GM12878 (cell line): ENCODE measurements at regions not wholly inside any gene's neighbourhood (a gene's known extent, or its start where the extent isn't known, plus 50 kb on each side); places are given as distances from the start of the nearest gene placed in this dataset.
"Not testable (repeated sequence)": the region's sequence is repeated elsewhere in the genome, so short reads cannot be mapped to it uniquely, and the experiment has no call there.

Experiments used
- ATAC-seq: fragments of 200-7000 bp; cut with Tn5 transposase; 3 replicates; pipeline ENCODE4 v1.9.1; 2020; ENCODE audit warnings: mild to moderate bottlenecking, moderate library complexity
- BruUV-seq: library from RNA; stranded (reverse); fragments of 400-500 nt; replicated peaks from 2 replicates; lab custom pipeline; 2021; lab: Mats Ljungman, UMichigan
- CTCF ChIA-PET: fragments of 300-600 bp; sonication (Branson Sonifier 250); formaldehyde crosslinking; extraction: SDS; loops from one replicate; lab custom pipeline; 2021; ENCODE audit warnings: inconsistent platforms; lab: Yijun Ruan, JAX
- POLR2A ChIA-PET: fragments of 350-600 bp; formaldehyde crosslinking; extraction: SDS; loops from one replicate; lab custom pipeline; 2021; ENCODE audit warnings: inconsistent platforms; lab: Charles Lee
- RAD21 ChIA-PET: fragments of 300-600 bp; sonication (Branson Sonifier 250); formaldehyde crosslinking; loops from one replicate; lab custom pipeline; 2023; ENCODE audit warnings: antibody characterized with exemption; ENCODE audit not compliant: unreplicated experiment; lab: Charles Lee
- SMC1A ChIA-PET: fragments of 300-600 bp; sonication (Branson Sonifier 250); formaldehyde crosslinking; loops from one replicate; lab custom pipeline; 2023; ENCODE audit not compliant: unreplicated experiment, uncharacterized antibody; lab: Charles Lee
- DNase-seq: peaks from one replicate; pipeline ENCODE4 v3.0.0-alpha.2; 2011; ENCODE audit warnings: low read depth, low spot score
- FAIRE-seq: peaks from 3 replicates; lab custom pipeline; 2011; peaks lifted over from hg19 to GRCh38; lab: Jason Lieb, UNC
- H2AFZ ChIP-seq: 2 replicates; pipeline ENCODE4 v1.6.0; 2011; ENCODE audit warnings: low read depth, low read length, control low read depth; ENCODE audit not compliant: control insufficient read depth
- H3K27ac ChIP-seq: 2 replicates; pipeline ENCODE4 v1.5.1; 2011; ENCODE audit warnings: control low read depth; ENCODE audit not compliant: control insufficient read depth, insufficient read depth
- H3K27me3 ChIP-seq, 2 experiments: replicated peaks in 1 of 2; 2 replicates each; pipeline versions ENCODE4 v1.6.0 to v1.6.1; 2011; ENCODE audit warnings: low read length in 1 of 2; ENCODE audit not compliant: control insufficient read depth in 2 of 2, insufficient read depth in 2 of 2
- H3K36me3 ChIP-seq, 2 experiments: 2 replicates each; pipeline ENCODE4 v1.5.1; 2011; ENCODE audit warnings: low read length in 1 of 2; ENCODE audit not compliant: control insufficient read depth in 2 of 2, insufficient read depth in 2 of 2
- H3K4me1 ChIP-seq: 2 replicates; pipeline ENCODE4 v1.6.1; 2011; ENCODE audit warnings: mild to moderate bottlenecking, low read length, moderate library complexity, mixed read lengths; ENCODE audit not compliant: control insufficient read depth, insufficient read depth
- H3K4me2 ChIP-seq: 2 replicates; pipeline ENCODE4 v1.6.0; 2011; ENCODE audit warnings: control low read depth; ENCODE audit not compliant: control insufficient read depth, insufficient read depth
- H3K4me3 ChIP-seq: fragments of 200-600 bp; sonication (generic); 2 replicates; pipeline ENCODE4 v1.5.1; 2016
- H3K79me2 ChIP-seq: 2 replicates; pipeline ENCODE4 v1.6.0; 2011; ENCODE audit warnings: low read length; ENCODE audit not compliant: control insufficient read depth, insufficient read depth
- H3K9ac ChIP-seq: 2 replicates; pipeline ENCODE4 v1.8.0; 2011; ENCODE audit warnings: low read length, control low read depth, mixed read lengths; ENCODE audit not compliant: control insufficient read depth, insufficient read depth
- H3K9me3 ChIP-seq: replicated peaks from 3 replicates; pipeline ENCODE4 v1.5.1; 2011; ENCODE audit warnings: mild to moderate bottlenecking, low read length; ENCODE audit not compliant: control insufficient read depth, insufficient read depth
- H4K20me1 ChIP-seq: 2 replicates; pipeline ENCODE4 v1.6.0; 2011; ENCODE audit not compliant: control insufficient read depth, insufficient read depth
- CBX5 ChIP-seq: sonication (generic); IDR thresholded peaks from 2 replicates; pipeline ENCODE4 v1.6.1; 2016; ENCODE audit warnings: low read depth, moderate library complexity, mild to moderate bottlenecking, inconsistent platforms
- EZH2 ChIP-seq: IDR thresholded peaks from 2 replicates; pipeline ENCODE4 v1.6.1; 2012; ENCODE audit warnings: low read depth, mild to moderate bottlenecking, control low read depth, inconsistent platforms, low read length, borderline replicate concordance; ENCODE audit not compliant: control insufficient read depth
- FOXM1 ChIP-seq: IDR thresholded peaks from 2 replicates; pipeline ENCODE4 v1.6.1; 2012; ENCODE audit warnings: low read depth, mild to moderate bottlenecking, inconsistent platforms, low read length, moderate library complexity
- GATAD2B ChIP-seq: fragments of 450-650 bp; conservative IDR thresholded peaks from 2 replicates; pipeline ENCODE4 v1.6.1; 2017; ENCODE audit warnings: low read depth, mild to moderate bottlenecking, moderate library complexity
- HCFC1 ChIP-seq: fragments of 150-350 bp; IDR thresholded peaks from 2 replicates; pipeline ENCODE4 v1.6.1; 2014; ENCODE audit warnings: low read length
- JUND ChIP-seq: IDR thresholded peaks from 2 replicates; pipeline ENCODE4 v1.6.1; 2012; ENCODE audit warnings: low read depth, mild to moderate bottlenecking, low read length, improper control_type of control experiment, moderate library complexity
- NFXL1 ChIP-seq: fragments of 450-650 bp; IDR thresholded peaks from 2 replicates; pipeline ENCODE4 v1.6.1; 2017; ENCODE audit warnings: antibody characterized with exemption, mild to moderate bottlenecking, borderline replicate concordance
- POLR2AphosphoS5 ChIP-seq: IDR thresholded peaks from 2 replicates; pipeline ENCODE4 v1.6.1; 2011; ENCODE audit warnings: mild to moderate bottlenecking, low read length, inconsistent platforms
- TAF1 ChIP-seq: IDR thresholded peaks from 2 replicates; pipeline ENCODE4 v1.6.1; 2011; ENCODE audit warnings: mild to moderate bottlenecking, low read depth, low read length, borderline replicate concordance
- YBX1 ChIP-seq: fragments of 450-650 bp; IDR thresholded peaks from 2 replicates; pipeline ENCODE4 v1.6.1; 2016; ENCODE audit warnings: antibody characterized with exemption
- WGBS: methylation state at CpG from one replicate; pipeline ENCODE4 v1.1.6; 2016; ENCODE audit warnings: low lambda C conversion rate; ENCODE audit not compliant: insufficient replicate concordance, insufficient coverage; ENCODE audit errors: missing lambda C conversion rate; 5-methylcytosine and 5-hydroxymethylcytosine counted together
- in situ Hi-C: fragments of 300-500 bp; cut with MboI; formaldehyde crosslinking; loops from 9 replicates; pipeline ENCODE4 v1.14.3; 2018; ENCODE audit warnings: mixed read lengths
- intact Hi-C: fragments of 100-400 bp; cut with micrococcal nuclease; formaldehyde crosslinking; loops from one replicate; pipeline ENCODE4 v1.14.2; 2022; ENCODE audit not compliant: unreplicated experiment
- TF ChIP-seq, protein P1 (sequence below): IDR thresholded peaks from 2 replicates; pipeline ENCODE4 v1.6.1; 2011; ENCODE audit warnings: low read depth, mild to moderate bottlenecking, low read length, moderate library complexity, borderline replicate concordance; ENCODE audit errors: extremely low read depth
- TF ChIP-seq, protein P2 (sequence below): fragments of 450-650 bp; IDR thresholded peaks from 2 replicates; pipeline ENCODE4 v1.6.1; 2018; ENCODE audit warnings: borderline replicate concordance, mild to moderate bottlenecking; ENCODE audit not compliant: partially characterized antibody

DNA sequence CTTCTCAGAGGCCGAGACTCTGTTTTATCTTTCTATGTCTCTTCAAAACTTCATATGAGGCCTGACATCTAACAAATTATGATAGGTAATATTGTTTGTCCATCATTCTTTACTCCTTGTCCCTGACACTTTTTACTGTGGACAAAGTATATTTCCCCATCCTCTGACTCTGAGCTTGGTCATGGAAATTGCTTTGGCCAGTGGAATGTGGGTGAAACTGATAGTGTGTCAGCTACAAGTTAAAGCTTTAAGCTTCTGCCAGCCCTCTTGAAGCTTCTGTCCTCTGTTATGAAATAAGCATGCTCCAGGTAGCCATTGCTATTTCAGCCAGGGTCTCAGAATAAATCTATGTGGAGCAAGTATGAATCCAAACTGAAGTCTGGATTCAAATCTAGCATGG lies 604.6 kb downstream of the BCOR start:
- Histone ChIP-seq H3K9ac (no peak overlapping the region), H3K36me3 (no peaks in the 10 kb centered on the region), H3K9me3 (no peaks in the 10 kb centered on the region), H3K4me2 (no peak overlapping the region), H3K27me3 (no peaks in the 10 kb centered on the region), H4K20me1 (no peaks in the 10 kb centered on the region), H2AFZ (no peak overlapping the region), H3K79me2 (no peaks in the 10 kb centered on the region), H3K4me1 (peaks cover 33% of the 10 kb centered on the region), H3K27ac (0 out of 2 replicates have a peak overlapping the region, but pooled peaks have one; percentile 59), H3K4me3 (no peak overlapping the region)
- in situ Hi-C loops (no loop called here), intact Hi-C loops (loop anchor here (2.0 kb wide), 1 partner anchor 122 kb away; no protein-coding TSS in a partner anchor)
- FAIRE-seq (no peak), ATAC-seq (0 out of 3 replicates have a peak, but pooled peaks have one; percentile 8), DNase-seq (no peak)
- no TSS peak for BruUV-seq
- 100% methylated on average over 1 of the region's 1 CpG for WGBS
- RAD21 ChIA-PET, result interaction anchor here (2.3 kb wide), 1 partner anchor 52 kb away, joined by 20 read pairs; no protein-coding TSS in a partner anchor
- POLR2A ChIA-PET, result interaction anchor here (1.4 kb wide), 1 partner anchor 53 kb away, joined by 5 read pairs; no protein-coding TSS in a partner anchor
- SMC1A ChIA-PET, result interaction anchor here (0.9 to 2.9 kb wide), 3 partner anchors 9 to 126 kb away, joined by 3 to 11 read pairs (median 4); no protein-coding TSS in a partner anchor
- CTCF ChIA-PET, result interaction anchor here (1.0 kb wide), 1 partner anchor 297 kb away, joined by 3 read pairs; no protein-coding TSS in a partner anchor
- TF ChIP-seq, protein P1, sequence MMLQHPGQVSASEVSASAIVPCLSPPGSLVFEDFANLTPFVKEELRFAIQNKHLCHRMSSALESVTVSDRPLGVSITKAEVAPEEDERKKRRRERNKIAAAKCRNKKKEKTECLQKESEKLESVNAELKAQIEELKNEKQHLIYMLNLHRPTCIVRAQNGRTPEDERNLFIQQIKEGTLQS, result no peak
- TF ChIP-seq, protein P2, sequence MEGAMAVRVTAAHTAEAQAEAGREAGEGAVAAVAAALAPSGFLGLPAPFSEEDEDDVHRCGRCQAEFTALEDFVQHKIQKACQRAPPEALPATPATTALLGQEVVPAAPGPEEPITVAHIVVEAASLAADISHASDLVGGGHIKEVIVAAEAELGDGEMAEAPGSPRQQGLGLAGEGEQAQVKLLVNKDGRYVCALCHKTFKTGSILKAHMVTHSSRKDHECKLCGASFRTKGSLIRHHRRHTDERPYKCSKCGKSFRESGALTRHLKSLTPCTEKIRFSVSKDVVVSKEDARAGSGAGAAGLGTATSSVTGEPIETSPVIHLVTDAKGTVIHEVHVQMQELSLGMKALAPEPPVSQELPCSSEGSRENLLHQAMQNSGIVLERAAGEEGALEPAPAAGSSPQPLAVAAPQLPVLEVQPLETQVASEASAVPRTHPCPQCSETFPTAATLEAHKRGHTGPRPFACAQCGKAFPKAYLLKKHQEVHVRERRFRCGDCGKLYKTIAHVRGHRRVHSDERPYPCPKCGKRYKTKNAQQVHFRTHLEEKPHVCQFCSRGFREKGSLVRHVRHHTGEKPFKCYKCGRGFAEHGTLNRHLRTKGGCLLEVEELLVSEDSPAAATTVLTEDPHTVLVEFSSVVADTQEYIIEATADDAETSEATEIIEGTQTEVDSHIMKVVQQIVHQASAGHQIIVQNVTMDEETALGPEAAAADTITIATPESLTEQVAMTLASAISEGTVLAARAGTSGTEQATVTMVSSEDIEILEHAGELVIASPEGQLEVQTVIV, result no peak
- no peak for TF ChIP-seq FOXM1
- no peak for TF ChIP-seq JUND
- TF ChIP-seq HCFC1, result no peak
- no peak for TF ChIP-seq EZH2
- TF ChIP-seq GATAD2B, result no peak
- no peak for TF ChIP-seq TAF1
- no peak for TF ChIP-seq YBX1
- no peak for TF ChIP-seq CBX5
- no peak for TF ChIP-seq NFXL1
- TF ChIP-seq POLR2AphosphoS5, result no peak

DNA sequence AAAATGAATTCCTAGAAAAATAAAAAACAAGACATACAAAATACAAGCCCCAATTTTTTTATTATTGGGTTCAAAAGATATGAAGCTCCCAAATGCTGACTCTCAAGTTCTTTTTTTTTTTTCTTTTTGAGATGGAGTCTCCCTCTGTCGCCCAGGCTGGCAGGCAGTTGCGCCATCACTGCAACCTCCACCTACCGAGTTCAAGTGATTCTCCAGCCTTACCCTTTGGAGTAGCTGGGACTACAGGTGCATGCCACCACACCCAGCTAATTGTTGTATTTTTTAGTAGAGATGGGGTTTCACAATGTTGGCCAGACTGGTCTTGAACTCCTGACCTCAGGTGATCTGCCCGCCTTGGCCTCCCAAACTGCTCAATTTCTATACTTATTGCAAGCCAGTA lies 600.6 kb downstream of the BCOR start:
- RAD21 ChIA-PET, result interaction anchor here (0.6 kb wide), 1 partner anchor 596 kb away, joined by 3 read pairs; no protein-coding TSS in a partner anchor
- intact Hi-C loops, H3K27ac ChIP-seq, H3K4me2 ChIP-seq, BruUV-seq, ATAC-seq, H2AFZ ChIP-seq, H3K27me3 ChIP-seq, H3K36me3 ChIP-seq, CTCF ChIA-PET, FAIRE-seq, H3K79me2 ChIP-seq, H4K20me1 ChIP-seq, in situ Hi-C loops, H3K9ac ChIP-seq, H3K4me3 ChIP-seq, H3K9me3 ChIP-seq, DNase-seq: not testable (repeated sequence)
- H3K4me1 ChIP-seq, result peaks cover 23% of the 10 kb centered on the region
- POLR2A ChIA-PET, result interaction anchor here (0.7 kb wide), 1 partner anchor 677 kb away, joined by 4 read pairs; no protein-coding TSS in a partner anchor
- SMC1A ChIA-PET, result interaction anchor here (0.6 kb wide), 1 partner anchor 213 kb away, joined by 3 read pairs; no protein-coding TSS in a partner anchor
- WGBS, result 59% methylated on average over 4 of the region's 4 CpGs
